OCI-LY3 (cell line): ENCODE measurements at regions not wholly inside any gene's neighbourhood (a gene's known extent, or its start where the extent isn't known, plus 50 kb on each side); places are given as distances from the start of the nearest gene placed in this dataset.

ENCODE experiments used
- EZH2phosphoT487 ChIP-seq: fragments of 200-600 bp; shearing (Covaris generic); IDR thresholded peaks from 2 replicates; pipeline ENCODE4 v1.6.1; 2018; ENCODE audit warnings: antibody characterized with exemption, mixed run types, low read depth
- TF ChIP-seq, protein P1 (sequence below): fragments of 200-600, 300-600 bp; sonication (generic); IDR thresholded peaks from 2 replicates; pipeline ENCODE4 v1.5.1; 2014; ENCODE audit warnings: antibody characterized with exemption, low read length, low read depth

DNA sequence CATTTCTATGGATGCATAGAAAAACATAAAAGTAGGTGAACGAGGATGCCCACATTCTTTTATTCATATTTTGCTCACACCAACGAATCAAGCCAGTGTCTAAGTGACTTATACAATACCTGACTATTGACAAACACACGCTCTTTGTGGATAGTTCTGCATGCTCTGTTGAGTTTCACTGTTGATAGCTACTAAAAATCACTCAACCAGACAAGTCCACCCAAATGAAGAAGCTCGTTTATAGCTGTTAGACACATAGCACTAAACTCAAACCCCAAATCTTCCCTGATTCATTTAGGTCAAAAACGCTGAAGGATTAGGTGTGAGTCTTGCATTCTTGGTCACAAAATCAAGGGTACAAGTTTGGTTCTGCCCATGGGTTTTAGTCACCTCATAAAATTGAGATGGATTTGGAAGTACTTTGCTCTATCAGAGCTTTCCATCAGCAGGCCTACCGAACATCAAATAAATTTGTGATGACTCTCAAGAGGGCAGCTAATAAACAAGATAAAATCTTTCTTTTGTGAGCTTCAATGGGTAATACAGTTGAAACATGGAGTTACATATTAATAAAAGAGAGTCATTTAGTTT, 92.7 kb upstream of the ETAA1 start:
- TF ChIP-seq, protein P1, sequence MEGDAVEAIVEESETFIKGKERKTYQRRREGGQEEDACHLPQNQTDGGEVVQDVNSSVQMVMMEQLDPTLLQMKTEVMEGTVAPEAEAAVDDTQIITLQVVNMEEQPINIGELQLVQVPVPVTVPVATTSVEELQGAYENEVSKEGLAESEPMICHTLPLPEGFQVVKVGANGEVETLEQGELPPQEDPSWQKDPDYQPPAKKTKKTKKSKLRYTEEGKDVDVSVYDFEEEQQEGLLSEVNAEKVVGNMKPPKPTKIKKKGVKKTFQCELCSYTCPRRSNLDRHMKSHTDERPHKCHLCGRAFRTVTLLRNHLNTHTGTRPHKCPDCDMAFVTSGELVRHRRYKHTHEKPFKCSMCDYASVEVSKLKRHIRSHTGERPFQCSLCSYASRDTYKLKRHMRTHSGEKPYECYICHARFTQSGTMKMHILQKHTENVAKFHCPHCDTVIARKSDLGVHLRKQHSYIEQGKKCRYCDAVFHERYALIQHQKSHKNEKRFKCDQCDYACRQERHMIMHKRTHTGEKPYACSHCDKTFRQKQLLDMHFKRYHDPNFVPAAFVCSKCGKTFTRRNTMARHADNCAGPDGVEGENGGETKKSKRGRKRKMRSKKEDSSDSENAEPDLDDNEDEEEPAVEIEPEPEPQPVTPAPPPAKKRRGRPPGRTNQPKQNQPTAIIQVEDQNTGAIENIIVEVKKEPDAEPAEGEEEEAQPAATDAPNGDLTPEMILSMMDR = no peak
- no peak for TF ChIP-seq EZH2phosphoT487
